Adrenal gland (tissue), 5 donors: ENCODE measurements at regions not wholly inside any gene's neighbourhood (a gene's known extent, or its start where the extent isn't known, plus 50 kb on each side); places are given as distances from the start of the nearest gene placed in this dataset.

ENCODE experiments used
- POLR2A ChIP-seq, 2 donors: fragments of 450-650 bp; IDR thresholded peaks; one replicate each; pipeline ENCODE4 v1.6.1; 2017; ENCODE audit warnings: antibody characterized with exemption in 2 of 2, mild to moderate bottlenecking in 2 of 2, moderate library complexity in 1 of 2
- TF ChIP-seq, protein P1 (sequence below), 6 experiments: fragments of 450-650 bp in 4 of 6; fragments of 200-600 bp in 2 of 6; sonication (generic) in 1 of 6; IDR thresholded peaks; 1 replicate in 5 of 6; 2 replicates in 1 of 6; pipeline versions ENCODE4 v1.5.1 to v1.8.0; 2016 to 2021; ENCODE audit warnings: antibody characterized with exemption in 6 of 6, mild to moderate bottlenecking in 2 of 6, moderate library complexity in 1 of 6
- donor health status: DM: no; HTN: no; CAD: no.

DNA sequence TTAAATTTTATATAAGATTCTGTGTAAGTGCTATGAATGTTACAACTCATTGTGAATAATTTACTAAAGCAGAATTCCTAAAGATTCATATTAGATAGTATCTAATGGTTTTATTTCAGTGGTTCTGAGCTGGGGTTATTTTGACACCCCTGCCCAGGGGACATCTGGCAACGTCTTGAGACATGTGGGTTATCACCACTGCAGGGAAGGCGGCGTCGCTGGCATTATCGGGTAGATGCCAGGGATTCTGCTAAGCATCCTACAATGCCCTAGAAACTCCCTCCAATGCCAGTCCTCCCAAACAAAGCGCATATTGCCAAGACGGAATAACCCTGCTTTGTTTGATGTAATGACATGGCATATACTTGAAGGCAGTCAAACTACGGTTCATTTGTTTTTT lies 372.3 kb upstream of the ZFHX3 start:
- TF ChIP-seq, protein P1, sequence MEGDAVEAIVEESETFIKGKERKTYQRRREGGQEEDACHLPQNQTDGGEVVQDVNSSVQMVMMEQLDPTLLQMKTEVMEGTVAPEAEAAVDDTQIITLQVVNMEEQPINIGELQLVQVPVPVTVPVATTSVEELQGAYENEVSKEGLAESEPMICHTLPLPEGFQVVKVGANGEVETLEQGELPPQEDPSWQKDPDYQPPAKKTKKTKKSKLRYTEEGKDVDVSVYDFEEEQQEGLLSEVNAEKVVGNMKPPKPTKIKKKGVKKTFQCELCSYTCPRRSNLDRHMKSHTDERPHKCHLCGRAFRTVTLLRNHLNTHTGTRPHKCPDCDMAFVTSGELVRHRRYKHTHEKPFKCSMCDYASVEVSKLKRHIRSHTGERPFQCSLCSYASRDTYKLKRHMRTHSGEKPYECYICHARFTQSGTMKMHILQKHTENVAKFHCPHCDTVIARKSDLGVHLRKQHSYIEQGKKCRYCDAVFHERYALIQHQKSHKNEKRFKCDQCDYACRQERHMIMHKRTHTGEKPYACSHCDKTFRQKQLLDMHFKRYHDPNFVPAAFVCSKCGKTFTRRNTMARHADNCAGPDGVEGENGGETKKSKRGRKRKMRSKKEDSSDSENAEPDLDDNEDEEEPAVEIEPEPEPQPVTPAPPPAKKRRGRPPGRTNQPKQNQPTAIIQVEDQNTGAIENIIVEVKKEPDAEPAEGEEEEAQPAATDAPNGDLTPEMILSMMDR (IDR thresholded peaks at IDR 0.05), result no peak
- no peak for TF ChIP-seq POLR2A (IDR thresholded peaks at IDR 0.05)
